Sigmoid colon (tissue), 6 donors: ENCODE measurements at regions not wholly inside any gene's neighbourhood (a gene's known extent, or its start where the extent isn't known, plus 50 kb on each side); places are given as distances from the start of the nearest gene placed in this dataset.
A peak's percentile ranks its signal among the peaks of the same experiment; 100 is the strongest.

ENCODE experiments used
- DNase-seq: peaks from one replicate; pipeline ENCODE4 v3.0.0-alpha.2; 2019
- H3K27ac ChIP-seq, 4 donors: fragments of 200-600 bp; sonication (generic); one replicate each; pipeline ENCODE4 v1.5.1; 2016 to 2019; ENCODE audit warnings: mild to moderate bottlenecking in 1 of 4
- H3K27me3 ChIP-seq, 3 donors: fragments of 200-600 bp; sonication (generic); one replicate each; pipeline ENCODE4 v1.5.1; 2019; ENCODE audit warnings: mild to moderate bottlenecking in 1 of 3
- H3K36me3 ChIP-seq, 4 donors: fragments of 200-600 bp; sonication (generic); one replicate each; pipeline ENCODE4 v1.5.1; 2016 to 2019
- H3K4me1 ChIP-seq, 4 donors: fragments of 200-600 bp; sonication (generic); one replicate each; pipeline ENCODE4 v1.5.1; 2017 to 2019
- H3K4me3 ChIP-seq, 4 donors: fragments of 200-600 bp; sonication (generic); one replicate each; pipeline ENCODE4 v1.5.1; 2017 to 2019; ENCODE audit warnings: mild to moderate bottlenecking in 2 of 4, moderate library complexity in 1 of 4
- H3K9me3 ChIP-seq, 4 donors: fragments of 200-600 bp in 3 of 4; sonication (generic) in 3 of 4; one replicate each; pipeline versions ENCODE4 v1.5.1 to v1.6.1; 2013 to 2019
- EP300 ChIP-seq, 4 donors: sonication (generic); formaldehyde crosslinking; IDR thresholded peaks; one replicate each; pipeline ENCODE4 v1.6.1; 2017; ENCODE audit warnings: antibody characterized with exemption in 4 of 4
- POLR2A ChIP-seq, 2 donors: fragments of 450-650 bp; IDR thresholded peaks; one replicate each; pipeline ENCODE4 v1.6.1; 2016; ENCODE audit warnings: antibody characterized with exemption in 2 of 2, mild to moderate bottlenecking in 2 of 2, moderate library complexity in 2 of 2
- POLR2AphosphoS5 ChIP-seq, 4 donors: sonication (generic); formaldehyde crosslinking; IDR thresholded peaks; one replicate each; pipeline ENCODE4 v1.6.1; 2017; ENCODE audit warnings: antibody characterized with exemption in 4 of 4
- WGBS, 2 donors: extraction: QIAGEN DNeasy Blood & Tissue Kit; methylation state at CpG; one replicate each; pipeline ENCODE4 v1.1.7; 2013; 5-methylcytosine and 5-hydroxymethylcytosine counted together
- intact Hi-C: fragments of 100-400 bp; cut with DNase I; formaldehyde crosslinking; loops from one replicate; pipeline ENCODE4 v1.15.1; 2023
- TF ChIP-seq, protein P1 (sequence below), 4 experiments: fragments of 450-650 bp in 3 of 4; fragments of 200-600 bp in 1 of 4; IDR thresholded peaks; one replicate each; pipeline ENCODE4 v1.5.1; 2016 to 2019; ENCODE audit warnings: antibody characterized with exemption in 4 of 4, mild to moderate bottlenecking in 3 of 4, moderate library complexity in 2 of 4
- donor health status: healthy with polysubstance abuse.
- donor health status: healthy.

DNA sequence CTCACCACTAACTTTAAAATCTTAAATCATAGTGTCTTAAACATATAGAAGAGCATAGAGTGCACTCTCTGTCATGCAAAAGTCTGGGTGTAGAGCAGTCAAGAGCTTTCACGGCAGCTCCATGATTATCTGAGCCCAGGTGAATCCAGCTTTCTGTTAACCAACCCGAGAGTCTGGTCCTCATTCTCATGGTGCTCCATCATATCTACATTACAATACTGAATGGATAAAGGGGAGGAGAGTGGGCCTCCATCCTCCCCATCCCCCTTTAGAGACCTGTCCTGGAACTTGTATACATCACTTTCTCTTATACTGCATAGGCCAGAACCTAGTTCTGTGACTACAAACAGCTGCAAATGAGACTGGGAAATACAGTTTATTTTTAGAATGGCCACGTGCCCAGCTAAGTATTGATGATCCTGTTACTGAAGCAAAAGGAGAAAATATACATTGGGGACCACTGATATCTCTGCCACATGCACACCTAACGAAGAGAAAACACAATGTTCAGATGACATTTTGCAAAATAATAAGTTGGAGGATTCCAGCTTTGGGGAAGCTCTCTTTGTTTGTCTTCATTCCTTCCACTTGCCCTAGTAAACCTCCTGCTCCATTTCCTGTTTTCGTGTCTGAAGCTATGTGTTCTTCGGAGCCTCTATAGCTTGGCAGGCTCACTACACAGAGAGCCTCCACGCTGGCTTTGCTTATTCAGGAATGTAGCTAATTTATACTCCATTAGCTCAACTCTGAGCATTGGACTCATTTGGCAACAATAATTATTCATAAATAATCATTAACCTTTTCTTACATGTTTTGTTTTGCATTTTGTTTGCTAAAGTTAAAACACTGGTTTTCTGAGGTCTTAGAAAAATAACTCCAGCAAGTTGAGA lies 110.1 kb downstream of the IYD start:
- no peak overlapping the region for H3K27ac ChIP-seq
- WGBS, 2 donors, result 60 to 78% methylated on average over 7 of the region's 7 CpGs
- TF ChIP-seq EP300 (IDR thresholded peaks at IDR 0.05), result no peak
- TF ChIP-seq, protein P1, sequence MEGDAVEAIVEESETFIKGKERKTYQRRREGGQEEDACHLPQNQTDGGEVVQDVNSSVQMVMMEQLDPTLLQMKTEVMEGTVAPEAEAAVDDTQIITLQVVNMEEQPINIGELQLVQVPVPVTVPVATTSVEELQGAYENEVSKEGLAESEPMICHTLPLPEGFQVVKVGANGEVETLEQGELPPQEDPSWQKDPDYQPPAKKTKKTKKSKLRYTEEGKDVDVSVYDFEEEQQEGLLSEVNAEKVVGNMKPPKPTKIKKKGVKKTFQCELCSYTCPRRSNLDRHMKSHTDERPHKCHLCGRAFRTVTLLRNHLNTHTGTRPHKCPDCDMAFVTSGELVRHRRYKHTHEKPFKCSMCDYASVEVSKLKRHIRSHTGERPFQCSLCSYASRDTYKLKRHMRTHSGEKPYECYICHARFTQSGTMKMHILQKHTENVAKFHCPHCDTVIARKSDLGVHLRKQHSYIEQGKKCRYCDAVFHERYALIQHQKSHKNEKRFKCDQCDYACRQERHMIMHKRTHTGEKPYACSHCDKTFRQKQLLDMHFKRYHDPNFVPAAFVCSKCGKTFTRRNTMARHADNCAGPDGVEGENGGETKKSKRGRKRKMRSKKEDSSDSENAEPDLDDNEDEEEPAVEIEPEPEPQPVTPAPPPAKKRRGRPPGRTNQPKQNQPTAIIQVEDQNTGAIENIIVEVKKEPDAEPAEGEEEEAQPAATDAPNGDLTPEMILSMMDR (IDR thresholded peaks at IDR 0.05), result no peak
- TF ChIP-seq POLR2A (IDR thresholded peaks at IDR 0.05), result no peak
- no peak for TF ChIP-seq POLR2AphosphoS5 (IDR thresholded peaks at IDR 0.05)
- intact Hi-C loops, result no loop called here
- peaks cover 0 to 5% (median 0%) of the 10 kb centered on the region in 4 donors for H3K4me1 ChIP-seq
- H3K9me3 ChIP-seq, result no peaks in the 10 kb centered on the region
- no peak for DNase-seq
- no peaks in the 10 kb centered on the region for H3K27me3 ChIP-seq
- H3K4me3 ChIP-seq, result no peak overlapping the region
- no peaks in the 10 kb centered on the region for H3K36me3 ChIP-seq

DNA sequence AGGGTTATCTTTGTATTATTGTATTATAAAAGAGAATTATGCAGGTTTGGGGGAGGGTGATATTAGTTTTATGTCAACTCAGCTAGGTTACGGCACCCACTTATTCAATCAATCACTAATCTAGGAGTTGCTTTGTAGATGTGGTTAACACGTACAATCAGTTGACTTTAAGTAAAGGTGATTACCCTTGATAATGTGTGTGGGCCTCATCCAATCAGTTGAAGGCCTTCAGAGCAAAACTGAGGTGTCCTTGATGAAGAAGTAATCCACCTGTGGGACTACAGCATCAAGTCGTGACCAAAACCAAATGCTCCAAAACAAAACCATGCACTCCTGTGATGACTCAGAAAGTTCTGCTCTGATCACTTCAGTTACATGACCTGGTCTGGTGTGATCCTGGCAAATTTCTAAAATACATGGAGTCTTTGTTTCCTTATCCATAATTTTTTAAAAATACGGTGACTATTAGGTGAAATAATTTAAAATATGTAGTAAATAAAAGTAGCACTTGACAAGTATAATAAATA lies 114.1 kb downstream of the IYD start:
- intact Hi-C loops, result no loop called here
- H3K4me1 ChIP-seq, result peaks cover 0 to 6% (median 2%) of the 10 kb centered on the region in 4 donors
- DNase-seq, result no peak

DNA sequence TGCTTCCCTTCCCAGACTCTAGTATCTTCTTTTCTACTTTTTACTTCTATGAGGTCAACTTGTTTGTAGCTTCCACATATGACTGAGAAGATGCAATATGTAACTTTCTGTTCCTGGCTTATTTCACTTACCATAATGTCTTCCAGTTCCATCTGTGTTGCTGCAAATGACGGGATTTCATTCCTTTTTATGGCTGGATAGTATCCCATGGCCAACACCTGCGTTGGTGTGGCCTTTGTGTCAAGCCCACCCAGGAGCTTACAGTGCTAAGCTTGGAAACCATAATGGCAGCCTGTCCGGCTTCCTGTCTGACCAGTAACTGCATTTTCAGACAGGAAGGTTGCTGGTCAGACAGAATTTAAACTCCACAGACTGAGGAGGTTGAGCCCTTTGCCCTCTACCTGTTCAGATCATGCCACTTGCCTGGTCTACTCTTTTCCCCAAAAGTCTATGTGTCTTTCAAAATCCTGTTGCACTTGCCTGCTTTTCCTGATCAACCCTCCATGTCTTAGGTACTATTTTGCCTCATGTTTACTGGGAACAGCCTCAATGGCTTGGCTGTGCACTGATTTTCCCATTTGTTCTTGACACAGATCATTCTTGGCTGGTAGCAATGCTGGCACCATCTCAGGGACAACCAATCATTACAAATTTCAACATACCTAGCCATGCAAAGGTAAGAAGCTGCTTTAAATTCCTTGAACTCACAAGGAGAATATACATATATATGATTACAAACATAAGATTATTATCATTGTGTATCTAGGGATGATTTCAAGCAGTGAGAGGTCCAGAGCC lies 114.3 kb upstream of the PLEKHG1 start:
- H3K27me3 ChIP-seq, result no peaks in the 10 kb centered on the region
- intact Hi-C loops, result no loop called here
- peaks cover 0 to 6% (median 0%) of the 10 kb centered on the region in 4 donors for H3K4me1 ChIP-seq
- H3K9me3 ChIP-seq, result no peaks in the 10 kb centered on the region
- 91 to 92% methylated on average over 3 of the region's 3 CpGs for WGBS, 2 donors
- no peak overlapping the region for H3K4me3 ChIP-seq
- DNase-seq, result no peak
- no peak for TF ChIP-seq POLR2AphosphoS5 (IDR thresholded peaks at IDR 0.05)
- TF ChIP-seq POLR2A (IDR thresholded peaks at IDR 0.05), result no peak
- no peak for TF ChIP-seq EP300 (IDR thresholded peaks at IDR 0.05)
- TF ChIP-seq, protein P1 (IDR thresholded peaks at IDR 0.05), result no peak
- H3K27ac ChIP-seq, result no peak overlapping the region
- no peaks in the 10 kb centered on the region for H3K36me3 ChIP-seq

More for the DNA sequence above, 114.1 kb downstream of the IYD start:
- no peak overlapping the region for H3K27ac ChIP-seq
- H3K27me3 ChIP-seq, result no peaks in the 10 kb centered on the region
- TF ChIP-seq, protein P1 (IDR thresholded peaks at IDR 0.05), result no peak
- no peak for TF ChIP-seq EP300 (IDR thresholded peaks at IDR 0.05)
- no peak for TF ChIP-seq POLR2A (IDR thresholded peaks at IDR 0.05)
- no peak for TF ChIP-seq POLR2AphosphoS5 (IDR thresholded peaks at IDR 0.05)
- WGBS, 2 donors, result 76 to 86% methylated on average over 4 of the region's 4 CpGs
- no peaks in the 10 kb centered on the region for H3K9me3 ChIP-seq
- H3K36me3 ChIP-seq, result no peaks in the 10 kb centered on the region
- H3K4me3 ChIP-seq, result no peak overlapping the region

DNA sequence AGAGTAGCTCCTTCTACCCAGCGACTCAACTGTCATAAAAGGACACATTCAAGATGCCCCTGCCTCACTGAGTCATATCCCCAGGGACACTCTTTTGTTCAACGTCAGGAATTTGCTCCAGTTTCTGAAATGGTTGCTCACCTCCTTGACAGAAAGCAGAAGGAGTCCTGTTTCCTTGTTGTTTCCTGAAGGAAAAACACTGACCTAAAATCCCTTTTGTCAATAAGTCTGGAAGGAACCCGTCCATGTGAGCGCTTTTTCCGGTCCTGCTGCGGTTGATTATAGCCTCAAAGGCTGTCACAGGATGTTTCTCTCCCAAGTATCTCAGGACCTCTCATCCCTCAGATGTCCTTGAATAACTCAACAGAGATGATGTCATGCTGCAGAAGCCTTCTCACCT lies 113.6 kb upstream of the PLEKHG1 start:
- peaks cover 0 to 6% (median 0%) of the 10 kb centered on the region in 4 donors for H3K4me1 ChIP-seq
- intact Hi-C loops, result no loop called here
- no peaks in the 10 kb centered on the region for H3K9me3 ChIP-seq
- no peaks in the 10 kb centered on the region for H3K36me3 ChIP-seq
- no peak for DNase-seq
- no peaks in the 10 kb centered on the region for H3K27me3 ChIP-seq
- peak in 3 of 4 donors; percentile 41 to 60 (median 43) for TF ChIP-seq POLR2AphosphoS5 (IDR thresholded peaks at IDR 0.05)
- no peak for TF ChIP-seq EP300 (IDR thresholded peaks at IDR 0.05)
- H3K4me3 ChIP-seq, result no peak overlapping the region
- 77 to 86% methylated on average over 6 of the region's 6 CpGs for WGBS, 2 donors
- H3K27ac ChIP-seq, result no peak overlapping the region

DNA sequence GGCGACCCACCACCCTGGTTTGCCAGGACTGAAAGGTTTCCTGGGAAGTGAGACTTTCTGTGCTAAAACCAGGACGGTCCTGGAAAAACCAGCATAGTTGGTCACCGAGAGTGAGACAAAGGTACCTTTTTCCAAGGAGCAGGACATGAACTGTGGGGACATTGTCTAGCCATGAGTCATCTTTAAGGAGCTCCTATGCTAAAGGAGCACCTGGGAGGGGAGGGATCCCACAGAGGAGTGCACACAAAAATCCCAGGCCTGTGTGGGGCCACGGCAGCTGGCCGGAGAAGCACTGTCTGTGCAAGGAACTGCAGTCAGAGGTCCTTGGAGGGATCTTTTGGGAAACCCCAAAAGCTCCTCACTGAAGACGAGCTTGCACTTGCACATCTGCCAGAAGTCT lies 109.1 kb upstream of the PLEKHG1 start:
- Histone ChIP-seq H3K36me3 (no peaks in the 10 kb centered on the region), H3K27me3 (no peaks in the 10 kb centered on the region), H3K4me3 (no peak overlapping the region), H3K9me3 (no peaks in the 10 kb centered on the region), H3K4me1 (peaks cover 0 to 10% (median 0%) of the 10 kb centered on the region in 4 donors), H3K27ac (no peak overlapping the region)
- TF ChIP-seq, protein P1 (IDR thresholded peaks at IDR 0.05), result no peak
- TF ChIP-seq EP300 (IDR thresholded peaks at IDR 0.05) (no peak), POLR2A (IDR thresholded peaks at IDR 0.05) (no peak), POLR2AphosphoS5 (IDR thresholded peaks at IDR 0.05) (no peak)
- DNase-seq, result no peak
- intact Hi-C loops, result no loop called here
- WGBS, 2 donors, result 91 to 95% methylated on average over 6 of the region's 6 CpGs
